BJ (cell line): ENCODE measurements at regions not wholly inside any gene's neighbourhood (a gene's known extent, or its start where the extent isn't known, plus 50 kb on each side); places are given as distances from the start of the nearest gene placed in this dataset.

Experiments
- CTCF ChIA-PET: fragments of 350-600 bp; formaldehyde crosslinking; extraction: SDS; loops from one replicate; lab custom pipeline; 2021; ENCODE audit warnings: antibody characterized with exemption, inconsistent platforms; lab: Yijun Ruan, JAX
- POLR2A ChIA-PET: fragments of 300-600 bp; sonication (Branson Sonifier 250); formaldehyde crosslinking; extraction: SDS; loops from one replicate; lab custom pipeline; 2021; ENCODE audit warnings: antibody characterized with exemption; lab: Charles Lee
- DNase-seq: peaks from one replicate; pipeline ENCODE4 v3.0.0-alpha.2; 2011; ENCODE audit warnings: low read depth
- H3K27me3 ChIP-seq: 2 replicates; pipeline ENCODE4 v1.6.0; 2011; ENCODE audit warnings: low read length; ENCODE audit not compliant: control insufficient read depth, insufficient read depth
- H3K36me3 ChIP-seq: 2 replicates; pipeline ENCODE4 v1.5.1; 2011; ENCODE audit warnings: low read length; ENCODE audit not compliant: control insufficient read depth, insufficient read depth
- H3K4me3 ChIP-seq: 2 replicates; pipeline ENCODE4 v1.5.1; 2011; ENCODE audit warnings: low read depth, mild to moderate bottlenecking, control low read depth, low read length
- TF ChIP-seq, protein P1 (sequence below): IDR thresholded peaks from 2 replicates; pipeline ENCODE4 v1.5.1; 2011; ENCODE audit warnings: low read depth, mild to moderate bottlenecking, control low read depth, inconsistent platforms, low read length, moderate library complexity; ENCODE audit not compliant: insufficient read depth

DNA sequence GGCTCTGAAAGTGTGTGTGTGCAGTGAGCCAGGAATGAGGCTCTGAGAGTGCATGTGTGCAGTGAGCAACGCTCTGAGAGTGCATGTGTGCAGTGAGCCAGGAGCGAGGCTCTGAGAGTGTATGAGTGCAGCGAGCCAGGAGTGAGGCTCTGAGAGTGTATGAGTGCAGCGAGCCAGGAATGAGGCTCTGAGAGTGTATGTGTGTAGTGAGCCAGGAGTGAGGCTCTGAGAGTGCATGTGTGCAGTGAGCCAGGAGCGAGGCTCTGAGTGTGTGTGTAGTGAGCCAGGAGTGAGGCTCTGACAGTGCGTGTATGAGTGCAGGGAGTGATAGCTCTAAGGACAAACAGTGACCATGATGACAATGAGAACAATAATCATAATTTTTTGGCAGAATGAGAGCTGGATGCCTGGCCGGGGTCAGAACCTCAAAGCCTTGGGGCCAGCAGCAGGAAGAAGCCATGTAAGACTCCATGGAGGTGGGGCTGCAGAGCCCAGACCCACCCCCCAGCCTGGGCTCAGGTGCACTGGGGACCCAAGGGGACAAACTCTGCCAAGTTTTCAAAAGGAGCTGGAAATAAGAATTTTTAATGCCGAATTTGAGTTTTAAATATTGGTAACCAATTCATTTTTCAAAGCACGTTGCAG is 85.7 kb upstream of the PRR20G start:
- no peak overlapping the region for H3K4me3 ChIP-seq
- no peaks in the 10 kb centered on the region for H3K36me3 ChIP-seq
- peaks cover 2% of the 10 kb centered on the region for H3K27me3 ChIP-seq
- TF ChIP-seq, protein P1, sequence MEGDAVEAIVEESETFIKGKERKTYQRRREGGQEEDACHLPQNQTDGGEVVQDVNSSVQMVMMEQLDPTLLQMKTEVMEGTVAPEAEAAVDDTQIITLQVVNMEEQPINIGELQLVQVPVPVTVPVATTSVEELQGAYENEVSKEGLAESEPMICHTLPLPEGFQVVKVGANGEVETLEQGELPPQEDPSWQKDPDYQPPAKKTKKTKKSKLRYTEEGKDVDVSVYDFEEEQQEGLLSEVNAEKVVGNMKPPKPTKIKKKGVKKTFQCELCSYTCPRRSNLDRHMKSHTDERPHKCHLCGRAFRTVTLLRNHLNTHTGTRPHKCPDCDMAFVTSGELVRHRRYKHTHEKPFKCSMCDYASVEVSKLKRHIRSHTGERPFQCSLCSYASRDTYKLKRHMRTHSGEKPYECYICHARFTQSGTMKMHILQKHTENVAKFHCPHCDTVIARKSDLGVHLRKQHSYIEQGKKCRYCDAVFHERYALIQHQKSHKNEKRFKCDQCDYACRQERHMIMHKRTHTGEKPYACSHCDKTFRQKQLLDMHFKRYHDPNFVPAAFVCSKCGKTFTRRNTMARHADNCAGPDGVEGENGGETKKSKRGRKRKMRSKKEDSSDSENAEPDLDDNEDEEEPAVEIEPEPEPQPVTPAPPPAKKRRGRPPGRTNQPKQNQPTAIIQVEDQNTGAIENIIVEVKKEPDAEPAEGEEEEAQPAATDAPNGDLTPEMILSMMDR = no peak
- POLR2A ChIA-PET = no interaction called here
- CTCF ChIA-PET = interaction anchor here (1.3 kb wide), 1 partner anchor 8 kb away, joined by 6 read pairs; no protein-coding TSS in a partner anchor
- no peak for DNase-seq

DNA sequence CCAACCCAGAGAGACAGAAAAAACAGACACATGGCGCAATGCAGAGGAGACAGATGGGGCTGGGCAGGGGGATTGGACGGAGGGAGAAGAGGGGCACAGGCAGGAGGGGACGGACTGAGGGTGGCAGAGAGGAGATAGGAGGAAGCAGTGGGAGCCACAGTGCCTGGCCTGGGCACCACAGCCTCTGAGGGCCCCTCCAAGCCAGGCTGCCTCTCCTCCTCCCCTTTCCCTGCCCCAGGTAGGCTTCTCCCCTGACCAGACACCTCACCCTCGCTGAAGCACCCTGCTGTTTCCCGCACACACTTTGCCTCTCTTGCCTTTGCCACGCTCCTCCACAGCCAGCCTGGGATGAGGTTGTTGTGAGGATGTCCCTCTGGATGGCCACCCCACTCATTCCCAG is 84.0 kb upstream of the PRR20G start:
- Histone ChIP-seq H3K4me3 (no peak overlapping the region), H3K27me3 (peaks cover 2% of the 10 kb centered on the region), H3K36me3 (no peaks in the 10 kb centered on the region)
- CTCF ChIA-PET = no interaction called here
- POLR2A ChIA-PET = no interaction called here
- DNase-seq = no peak
- TF ChIP-seq, protein P1 = no peak

DNA sequence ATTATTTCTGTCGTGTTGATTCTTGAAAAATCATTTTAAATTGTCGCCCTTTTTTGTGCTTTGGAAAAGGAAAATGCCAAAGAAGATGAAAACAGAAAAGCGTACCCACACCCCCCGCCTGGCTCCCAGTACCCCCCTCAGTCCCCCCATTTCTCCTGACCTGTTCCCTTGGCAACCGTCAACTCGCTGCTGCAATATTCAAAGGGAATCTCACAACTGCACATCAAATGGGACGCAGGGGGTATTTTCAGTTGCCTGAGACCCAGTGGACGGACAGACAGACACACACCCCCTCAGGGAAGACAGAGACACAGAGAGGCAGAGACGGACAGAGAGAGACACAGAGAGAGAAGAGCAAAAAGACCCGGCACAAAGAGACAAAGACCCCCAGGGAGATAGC is 83.5 kb upstream of the PRR20G start:
- Histone ChIP-seq H3K36me3 (no peaks in the 10 kb centered on the region), H3K4me3 (no peak overlapping the region), H3K27me3 (peaks cover 4% of the 10 kb centered on the region)
- POLR2A ChIA-PET = no interaction called here
- DNase-seq = no peak
- CTCF ChIA-PET = no interaction called here
- TF ChIP-seq, protein P1 = no peak

DNA sequence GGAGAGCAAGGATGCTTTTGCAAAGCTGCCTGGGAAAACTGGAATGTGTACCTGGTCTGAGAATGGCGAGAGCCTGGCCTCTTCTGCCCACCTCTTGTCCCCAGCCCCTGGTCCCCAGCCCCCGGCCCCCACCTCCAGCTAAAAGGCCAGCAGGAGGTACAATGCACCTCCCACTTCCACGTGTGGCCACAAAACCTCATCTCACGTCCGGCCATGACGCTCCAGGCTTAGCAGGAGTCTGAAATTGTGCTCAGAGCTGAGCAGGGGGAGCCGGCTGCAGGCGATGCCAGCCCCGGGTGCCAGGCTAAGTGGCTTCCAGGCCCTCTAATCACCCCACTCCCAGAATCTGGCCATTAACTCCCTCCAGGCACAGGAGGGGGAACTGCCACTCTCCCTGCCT is 83.1 kb upstream of the PRR20G start:
- TF ChIP-seq, protein P1 = no peak
- Histone ChIP-seq H3K36me3 (no peaks in the 10 kb centered on the region), H3K27me3 (peaks cover 4% of the 10 kb centered on the region), H3K4me3 (no peak overlapping the region)
- POLR2A ChIA-PET = no interaction called here
- CTCF ChIA-PET = no interaction called here
- DNase-seq = no peak

DNA sequence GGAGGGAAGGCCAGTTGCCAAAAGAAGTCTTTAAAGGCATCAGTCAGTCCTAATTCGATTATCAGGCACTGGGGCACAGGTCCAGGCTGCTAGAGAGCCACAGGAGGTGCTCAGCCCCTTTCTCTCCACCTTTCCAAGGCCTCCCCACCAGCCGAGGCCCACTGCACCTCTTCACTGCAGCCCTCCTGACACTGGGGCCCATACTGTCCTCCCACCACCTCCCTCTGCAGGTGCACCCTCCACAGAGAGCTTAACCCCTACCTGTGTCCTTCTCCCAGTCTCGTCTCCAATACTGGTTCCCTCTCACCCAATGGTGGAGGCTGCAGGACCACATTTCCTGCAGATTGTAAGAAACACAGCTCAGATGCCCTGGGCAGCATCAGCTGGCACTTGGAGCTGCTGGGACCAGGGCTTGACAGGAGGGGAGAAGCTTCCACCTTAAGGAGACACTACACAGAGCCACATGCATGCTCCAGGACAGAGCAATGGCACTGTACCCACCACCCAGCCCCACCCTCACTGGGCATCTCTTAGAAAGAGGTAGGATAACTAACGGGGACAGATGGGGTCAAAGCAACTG is 81.6 kb upstream of the PRR20G start:
- Histone ChIP-seq H3K4me3 (no peak overlapping the region), H3K27me3 (peaks cover 6% of the 10 kb centered on the region), H3K36me3 (no peaks in the 10 kb centered on the region)
- POLR2A ChIA-PET = no interaction called here
- CTCF ChIA-PET = no interaction called here
- DNase-seq = no peak
- TF ChIP-seq, protein P1 = no peak
